SK-N-SH (cell line): ENCODE measurements at regions not wholly inside any gene's neighbourhood (a gene's known extent, or its start where the extent isn't known, plus 50 kb on each side); places are given as distances from the start of the nearest gene placed in this dataset.

Source experiments
- CTCF ChIA-PET: fragments of 300-600, 350-600 bp; formaldehyde crosslinking; extraction: SDS; loops from one replicate; lab custom pipeline; 2021; lab: Yijun Ruan, JAX
- POLR2A ChIA-PET: fragments of 350-600 bp; sonication (Branson Sonifier 250); formaldehyde crosslinking; extraction: SDS; loops from one replicate; lab custom pipeline; 2020; ENCODE audit warnings: antibody characterized with exemption, inconsistent platforms; lab: Yijun Ruan, JAX
- DNase-seq: peaks from one replicate; pipeline ENCODE4 v3.0.0; 2012
- H2AFZ ChIP-seq: fragments of 200-600 bp; sonication (generic); 2 replicates; pipeline ENCODE4 v1.8.1; 2016; ENCODE audit warnings: antibody characterized with exemption, mild to moderate bottlenecking, low read depth
- H3F3A ChIP-seq: fragments of 200-600 bp; sonication (generic); replicated peaks from 2 replicates; pipeline ENCODE3; 2016; ENCODE audit warnings: antibody characterized with exemption, mild to moderate bottlenecking; ENCODE audit not compliant: insufficient read depth
- H3K27ac ChIP-seq, 2 experiments: fragments of 200-500 bp in 1 of 2; fragments of 200-600 bp in 1 of 2; sonication (Bioruptor generic) in 1 of 2; sonication (generic), shearing (Covaris generic) in 1 of 2; 2 replicates each; pipeline versions ENCODE4 v1.5.1 to v1.6.1; 2014 to 2016; ENCODE audit warnings: low read depth in 2 of 2, inconsistent platforms in 1 of 2, low read length in 1 of 2, mild to moderate bottlenecking in 1 of 2, mixed read lengths in 1 of 2
- H3K27me3 ChIP-seq: fragments of 200-600 bp; sonication (generic), shearing (Covaris generic); 2 replicates; pipeline ENCODE4 v1.6.1; 2016; ENCODE audit warnings: mixed run types; ENCODE audit not compliant: insufficient read depth
- H3K36me3 ChIP-seq, 2 experiments: fragments of 200-500 bp in 1 of 2; fragments of 200-600 bp in 1 of 2; sonication (Bioruptor generic) in 1 of 2; sonication (generic) in 1 of 2; replicated peaks in 1 of 2; 2 replicates each; pipeline versions ENCODE3 to v1.5.1; 2014 to 2016; ENCODE audit warnings: low read length in 1 of 2, mild to moderate bottlenecking in 1 of 2; ENCODE audit not compliant: insufficient read depth in 2 of 2, control insufficient read depth in 1 of 2
- H3K4me1 ChIP-seq, 2 experiments: fragments of 200-500 bp in 1 of 2; fragments of 200-600 bp in 1 of 2; sonication (Bioruptor generic) in 1 of 2; sonication (generic), shearing (Covaris generic) in 1 of 2; 2 replicates each; pipeline versions ENCODE4 v1.5.1 to v1.6.1; 2014 to 2016; ENCODE audit warnings: low read depth in 1 of 2, low read length in 1 of 2, mixed run types in 1 of 2; ENCODE audit not compliant: insufficient read depth in 2 of 2, control insufficient read depth in 1 of 2
- H3K4me2 ChIP-seq: fragments of 200-600 bp; sonication (generic), shearing (Covaris generic); 2 replicates; pipeline ENCODE4 v1.6.1; 2017; ENCODE audit warnings: mixed run types
- H3K4me3 ChIP-seq, 2 experiments: fragments of 200-500 bp in 1 of 2; fragments of 200-600 bp in 1 of 2; sonication (Bioruptor generic) in 1 of 2; sonication (generic), shearing (Covaris generic) in 1 of 2; 2 replicates each; pipeline versions ENCODE4 v1.5.1 to v1.8.1; 2014 to 2016; ENCODE audit warnings: low read depth in 2 of 2, inconsistent platforms in 1 of 2, low read length in 1 of 2, mild to moderate bottlenecking in 1 of 2, mixed read lengths in 1 of 2, moderate library complexity in 1 of 2
- H3K79me2 ChIP-seq: fragments of 200-600 bp; sonication (generic); 2 replicates; pipeline ENCODE4 v1.8.1; 2017; ENCODE audit warnings: mild to moderate bottlenecking; ENCODE audit not compliant: insufficient read depth
- H3K9ac ChIP-seq: fragments of 200-600 bp; sonication (generic); 2 replicates; pipeline ENCODE4 v1.6.1; 2017; ENCODE audit warnings: mixed run types
- H3K9me2 ChIP-seq: fragments of 200-600 bp; sonication (generic); 2 replicates; pipeline ENCODE4 v1.6.1; 2017; ENCODE audit warnings: mixed run types
- H3K9me3 ChIP-seq: fragments of 200-600 bp; sonication (generic); 2 replicates; pipeline ENCODE4 v1.6.1; 2017; ENCODE audit warnings: mixed run types, mild to moderate bottlenecking, moderate library complexity
- H4K20me1 ChIP-seq: fragments of 200-600 bp; sonication (generic); 2 replicates; pipeline ENCODE4 v1.6.1; 2017; ENCODE audit warnings: mild to moderate bottlenecking, mixed run types; ENCODE audit not compliant: insufficient read depth
- CTCF ChIP-seq: fragments of 200-600 bp; sonication (generic); IDR thresholded peaks from 2 replicates; pipeline ENCODE4 v1.6.1; 2017; ENCODE audit warnings: antibody characterized with exemption, mild to moderate bottlenecking, moderate library complexity
- EP300 ChIP-seq, 2 experiments: IDR thresholded peaks; 2 replicates each; pipeline versions ENCODE4 v1.4.0 to v1.6.1; 2012; ENCODE audit warnings: borderline replicate concordance in 1 of 2, low read depth in 1 of 2, low read length in 1 of 2
- EZH2phosphoT487 ChIP-seq: fragments of 200-600 bp; sonication (generic); IDR thresholded peaks from 2 replicates; pipeline ENCODE4 v1.6.1; 2017; ENCODE audit warnings: low read depth, mixed run types, mild to moderate bottlenecking, antibody characterized with exemption, moderate library complexity, borderline replicate concordance
- FOSL2 ChIP-seq: IDR thresholded peaks from 2 replicates; pipeline ENCODE4 v1.4.0; 2012; ENCODE audit warnings: low read depth, mild to moderate bottlenecking, moderate library complexity, borderline replicate concordance
- GATA2 ChIP-seq: sonication (generic); formaldehyde crosslinking; IDR thresholded peaks from 2 replicates; pipeline ENCODE4 v1.5.0; 2020; ENCODE audit warnings: mild to moderate bottlenecking, missing genetic modification reagents
- MAX ChIP-seq: IDR thresholded peaks from 2 replicates; pipeline ENCODE4 v1.4.0; 2012; ENCODE audit warnings: low read depth
- MXI1 ChIP-seq: IDR thresholded peaks from 2 replicates; pipeline ENCODE4 v1.6.1; 2012; ENCODE audit warnings: mild to moderate bottlenecking, low read depth, low read length, improper control_type of control experiment
- NFIC ChIP-seq: IDR thresholded peaks from 2 replicates; pipeline ENCODE4 v1.4.0; 2012; ENCODE audit warnings: borderline replicate concordance
- RAD21 ChIP-seq: IDR thresholded peaks from 2 replicates; pipeline ENCODE4 v1.6.1; 2012; ENCODE audit warnings: mild to moderate bottlenecking, low read length
- RCOR1 ChIP-seq: fragments of 150-350 bp; IDR thresholded peaks from 2 replicates; pipeline ENCODE4 v1.6.1; 2017; ENCODE audit warnings: antibody characterized with exemption, low read length
- REST ChIP-seq: IDR thresholded peaks from 2 replicates; pipeline ENCODE4 v1.6.1; 2012; ENCODE audit warnings: mild to moderate bottlenecking, low read depth, low read length, moderate library complexity
- RFX5 ChIP-seq: IDR thresholded peaks from 2 replicates; pipeline ENCODE4 v1.6.1; 2012; ENCODE audit warnings: mild to moderate bottlenecking, improper control_type of control experiment, low read length
- SIN3A ChIP-seq: IDR thresholded peaks from 2 replicates; pipeline ENCODE4 v1.6.1; 2012; ENCODE audit warnings: low read depth, mild to moderate bottlenecking, low read length, moderate library complexity, borderline replicate concordance
- SMC3 ChIP-seq: IDR thresholded peaks from 2 replicates; pipeline ENCODE4 v1.6.1; 2012; ENCODE audit warnings: low read depth, low read length, improper control_type of control experiment
- TEAD4 ChIP-seq: IDR thresholded peaks from 2 replicates; pipeline ENCODE4 v1.4.0; 2012; ENCODE audit warnings: mild to moderate bottlenecking, borderline replicate concordance; ENCODE audit not compliant: insufficient read depth
- USF2 ChIP-seq: fragments of 150-350 bp; IDR thresholded peaks from 2 replicates; pipeline ENCODE4 v1.6.1; 2017; ENCODE audit warnings: antibody characterized with exemption, low read length, low read depth, borderline replicate concordance
- WGBS: methylation state at CpG from one replicate; pipeline ENCODE4 v1.1.6; 2017; ENCODE audit warnings: low lambda C conversion rate; 5-methylcytosine and 5-hydroxymethylcytosine counted together

- TF ChIP-seq NFIC (no peak), USF2 (no peak), CTCF (no peak), MAX (no peak), MXI1 (no peak), SIN3A (no peak), SMC3 (no peak), EZH2phosphoT487 (no peak), FOSL2 (no peak), GATA2 (no peak), TEAD4 (no peak), EP300 (IDR thresholded peaks at IDR 0.05; ENCODE audit: borderline replicate concordance in 1 of 2, low read depth in 1 of 2, low read length in 1 of 2) (no peak), RFX5 (no peak)
- no peak overlapping the region for H2AFZ ChIP-seq
- DNase-seq: no peak
- no peak overlapping the region for H3K27ac ChIP-seq
- no peaks in the 10 kb centered on the region for H3K9me2 ChIP-seq
- H3K27me3 ChIP-seq: no peaks in the 10 kb centered on the region
- H3K4me2 ChIP-seq: no peak overlapping the region
- H3K36me3 ChIP-seq: no peaks in the 10 kb centered on the region
- H3K9ac ChIP-seq: no peak overlapping the region
- no peaks in the 10 kb centered on the region for H4K20me1 ChIP-seq
- H3F3A ChIP-seq: no peaks in the 10 kb centered on the region
- no peaks in the 10 kb centered on the region for H3K79me2 ChIP-seq
- H3K4me1 ChIP-seq: no peaks in the 10 kb centered on the region
- 8% methylated on average over 4 of the region's 4 CpGs for WGBS
- POLR2A ChIA-PET: no interaction called here
- H3K4me3 ChIP-seq: no peak overlapping the region
- CTCF ChIA-PET: no interaction called here
- no peaks in the 10 kb centered on the region for H3K9me3 ChIP-seq
Observed at GRCh38 chr3:165451371-165452070, 255.3 kb upstream of the SLITRK3 start.

- H3K9me3 ChIP-seq: no peaks in the 10 kb centered on the region
- no peak for TF ChIP-seq REST
- no peak for TF ChIP-seq CTCF
- no peak for TF ChIP-seq RAD21
- TF ChIP-seq RCOR1: no peak
- no peaks in the 10 kb centered on the region for H3K27me3 ChIP-seq
- H3K36me3 ChIP-seq: no peaks in the 10 kb centered on the region
- no peak overlapping the region for H3K4me2 ChIP-seq
- POLR2A ChIA-PET: no interaction called here
- H4K20me1 ChIP-seq: no peaks in the 10 kb centered on the region
- DNase-seq: no peak
- CTCF ChIA-PET: no interaction called here
- H3K9me2 ChIP-seq: no peaks in the 10 kb centered on the region
- H2AFZ ChIP-seq: no peak overlapping the region
- H3K9ac ChIP-seq: no peak overlapping the region
- H3K4me1 ChIP-seq: no peaks in the 10 kb centered on the region
- 10% methylated on average over 3 of the region's 3 CpGs for WGBS
- H3K27ac ChIP-seq: no peak overlapping the region
- no peaks in the 10 kb centered on the region for H3F3A ChIP-seq
- H3K4me3 ChIP-seq: no peak overlapping the region
- no peaks in the 10 kb centered on the region for H3K79me2 ChIP-seq
Observed at GRCh38 chr3:165446555-165446954, 250.4 kb upstream of the SLITRK3 start.
